ENCODE measurements at regions not wholly inside any gene's neighbourhood (a gene's known extent, or its start where the extent isn't known, plus 50 kb on each side); places are given as distances from the start of the nearest gene placed in this dataset.

- DNase-seq (ENCODE audit: extremely low spot score, unreplicated experiment) = no peak
- Mint-ChIP-seq H3K4me1 (ENCODE audit: unreplicated experiment) (no peaks in the 10 kb centered on the region), H3K9me3 (ENCODE audit: unreplicated experiment) (peaks cover 6% of the 10 kb centered on the region), H3K27me3 (ENCODE audit: unreplicated experiment) (no peaks in the 10 kb centered on the region), H3K4me3 (ENCODE audit: unreplicated experiment) (no peak overlapping the region), H3K27ac (ENCODE audit: unreplicated experiment) (no peak overlapping the region), H3K36me3 (ENCODE audit: unreplicated experiment) (no peaks in the 10 kb centered on the region)
- no peak for TF ChIP-seq CTCF (IDR thresholded peaks at IDR 0.05)
Measured at GRCh38 chr2:49404108-49404507, 249.8 kb upstream of the FSHR start.

- Mint-ChIP-seq H3K4me1 (ENCODE audit: unreplicated experiment) (no peaks in the 10 kb centered on the region), H3K9me3 (ENCODE audit: unreplicated experiment) (peaks cover 3% of the 10 kb centered on the region), H3K27me3 (ENCODE audit: unreplicated experiment) (no peaks in the 10 kb centered on the region), H3K36me3 (ENCODE audit: unreplicated experiment) (no peaks in the 10 kb centered on the region), H3K27ac (ENCODE audit: unreplicated experiment) (no peak overlapping the region), H3K4me3 (ENCODE audit: unreplicated experiment) (no peak overlapping the region)
- no peak for TF ChIP-seq CTCF (IDR thresholded peaks at IDR 0.05)
- no peak for DNase-seq (ENCODE audit: extremely low spot score, unreplicated experiment)
Measured at GRCh38 chr2:49403637-49404036, 249.3 kb upstream of the FSHR start.

GRCh38 chr2:49379406-49379805 is 225.1 kb upstream of the FSHR start:
- peaks cover 9% of the 10 kb centered on the region for H3K9me3 Mint-ChIP-seq (ENCODE audit: unreplicated experiment)
- DNase-seq (ENCODE audit: extremely low spot score, unreplicated experiment) = no peak
- no peak for TF ChIP-seq CTCF (IDR thresholded peaks at IDR 0.05)
- no peaks in the 10 kb centered on the region for H3K36me3 Mint-ChIP-seq (ENCODE audit: unreplicated experiment)
- H3K4me1 Mint-ChIP-seq (ENCODE audit: unreplicated experiment) = no peaks in the 10 kb centered on the region
- H3K4me3 Mint-ChIP-seq (ENCODE audit: unreplicated experiment) = no peak overlapping the region
- H3K27me3 Mint-ChIP-seq (ENCODE audit: unreplicated experiment) = no peaks in the 10 kb centered on the region
- H3K27ac Mint-ChIP-seq (ENCODE audit: unreplicated experiment) = no peak overlapping the region

GRCh38 chr2:49371128-49371701 is 216.9 kb upstream of the FSHR start:
- DNase-seq (ENCODE audit: extremely low spot score, unreplicated experiment) = no peak
- TF ChIP-seq CTCF (IDR thresholded peaks at IDR 0.05) = no peak
- H3K27ac Mint-ChIP-seq (ENCODE audit: unreplicated experiment) = no peak overlapping the region
- H3K27me3 Mint-ChIP-seq (ENCODE audit: unreplicated experiment) = no peaks in the 10 kb centered on the region
- no peaks in the 10 kb centered on the region for H3K4me1 Mint-ChIP-seq (ENCODE audit: unreplicated experiment)
- H3K4me3 Mint-ChIP-seq (ENCODE audit: unreplicated experiment) = no peak overlapping the region
- H3K9me3 Mint-ChIP-seq (ENCODE audit: unreplicated experiment) = peaks cover 12% of the 10 kb centered on the region
- H3K36me3 Mint-ChIP-seq (ENCODE audit: unreplicated experiment) = no peaks in the 10 kb centered on the region

- TF ChIP-seq CTCF (IDR thresholded peaks at IDR 0.05) = no peak
- peaks cover 12% of the 10 kb centered on the region for H3K9me3 Mint-ChIP-seq (ENCODE audit: unreplicated experiment)
- no peaks in the 10 kb centered on the region for H3K27me3 Mint-ChIP-seq (ENCODE audit: unreplicated experiment)
- no peak overlapping the region for H3K27ac Mint-ChIP-seq (ENCODE audit: unreplicated experiment)
- H3K4me1 Mint-ChIP-seq (ENCODE audit: unreplicated experiment) = no peaks in the 10 kb centered on the region
- no peaks in the 10 kb centered on the region for H3K36me3 Mint-ChIP-seq (ENCODE audit: unreplicated experiment)
- DNase-seq (ENCODE audit: extremely low spot score, unreplicated experiment) = no peak
- H3K4me3 Mint-ChIP-seq (ENCODE audit: unreplicated experiment) = no peak overlapping the region
Measured at GRCh38 chr2:49369650-49370049, 215.3 kb upstream of the FSHR start.
